GM18508 (cell line): ENCODE measurements at regions not wholly inside any gene's neighbourhood (a gene's known extent, or its start where the extent isn't known, plus 50 kb on each side); places are given as distances from the start of the nearest gene placed in this dataset.
"Not testable (repeated sequence)": the region's sequence is repeated elsewhere in the genome, so short reads cannot be mapped to it uniquely, and the experiment has no call there.

Source experiments
- ATAC-seq: cut with Tn5 transposase; IDR thresholded peaks from one replicate; pipeline ENCODE4 v1.9.1; 2021; ENCODE audit warnings: moderate number of reproducible peaks; ENCODE audit not compliant: insufficient read depth, unreplicated experiment

GRCh38 chr13:111064661-111065060 lies 50.4 kb upstream of the ARHGEF7 start:
- no peak for ATAC-seq

GRCh38 chr13:111062966-111063365 lies 52.1 kb upstream of the ARHGEF7 start:
- no peak for ATAC-seq

GRCh38 chr13:111062305-111062704 lies 52.8 kb upstream of the ARHGEF7 start:
- ATAC-seq, result no peak

GRCh38 chr13:111061358-111062045 lies 53.6 kb upstream of the ARHGEF7 start:
- no peak for ATAC-seq

GRCh38 chr13:111060237-111060919 lies 54.7 kb upstream of the ARHGEF7 start:
- no peak for ATAC-seq

- ATAC-seq, result no peak
Observed at GRCh38 chr13:111058796-111059506, 56.2 kb upstream of the ARHGEF7 start.

GRCh38 chr13:111058339-111058738 lies 56.8 kb upstream of the ARHGEF7 start:
- ATAC-seq, result not testable (repeated sequence)

- ATAC-seq, result not testable (repeated sequence)
Observed at GRCh38 chr13:111051726-111052232, 63.3 kb upstream of the ARHGEF7 start.

GRCh38 chr13:111051041-111051725 lies 63.9 kb upstream of the ARHGEF7 start:
- ATAC-seq, result no peak

- ATAC-seq, result no peak
Observed at GRCh38 chr13:111050539-111050879, 64.6 kb upstream of the ARHGEF7 start.

- ATAC-seq, result no peak
Observed at GRCh38 chr13:111049791-111050538, 65.1 kb upstream of the ARHGEF7 start.

- ATAC-seq, result no peak
Observed at GRCh38 chr13:111048387-111048786, 66.7 kb upstream of the ARHGEF7 start.

GRCh38 chr13:111047326-111047725 lies 67.8 kb upstream of the ARHGEF7 start:
- no peak for ATAC-seq

- peak; percentile 40 for ATAC-seq
Observed at GRCh38 chr13:111046590-111047141, 68.4 kb upstream of the ARHGEF7 start.

GRCh38 chr13:111045170-111045569 lies 69.9 kb upstream of the ARHGEF7 start:
- no peak for ATAC-seq

GRCh38 chr13:111044087-111044830 lies 70.9 kb upstream of the ARHGEF7 start:
- no peak for ATAC-seq

- no peak for ATAC-seq
Observed at GRCh38 chr13:111043575-111043982, 71.5 kb upstream of the ARHGEF7 start.

- no peak for ATAC-seq
Observed at GRCh38 chr13:111042661-111043226, 72.4 kb upstream of the ARHGEF7 start.

GRCh38 chr13:111040830-111041229 lies 74.3 kb upstream of the ARHGEF7 start:
- no peak for ATAC-seq
